GM12892 (cell line): ENCODE measurements at regions not wholly inside any gene's neighbourhood (a gene's known extent, or its start where the extent isn't known, plus 50 kb on each side); places are given as distances from the start of the nearest gene placed in this dataset.

Experiments used
- POLR2A ChIP-seq: IDR thresholded peaks from 2 replicates; pipeline ENCODE4 v1.6.1; 2011; ENCODE audit warnings: low read depth, low read length, control low read depth
- POLR2AphosphoS5 ChIP-seq: IDR thresholded peaks from 2 replicates; pipeline ENCODE4 v1.6.1; 2011; ENCODE audit warnings: low read depth, low read length, control low read depth
- TAF1 ChIP-seq: IDR thresholded peaks from 2 replicates; pipeline ENCODE4 v1.6.1; 2011; ENCODE audit warnings: low read depth, mild to moderate bottlenecking, control low read depth, low read length, borderline replicate concordance

DNA sequence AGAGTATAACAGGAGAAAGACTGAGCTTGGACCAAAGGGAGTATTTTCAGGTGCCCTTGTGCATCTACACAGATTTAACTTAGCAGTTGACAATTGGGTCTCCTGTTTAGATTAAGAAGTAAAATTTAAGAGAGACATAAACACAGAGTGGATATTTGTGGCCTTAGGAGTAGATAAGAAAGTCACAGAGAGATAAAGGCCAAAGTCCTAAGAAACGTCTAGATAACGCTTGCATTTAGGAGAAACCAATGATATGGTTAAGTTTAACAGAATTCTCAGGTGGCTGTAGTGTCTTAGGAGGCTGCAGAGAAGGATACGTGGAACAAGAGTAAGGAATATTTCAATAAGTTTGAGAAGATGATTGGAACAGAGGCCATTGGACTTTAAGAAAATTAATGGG lies 155.0 kb upstream of the DAB2 start:
- no peak for TF ChIP-seq POLR2AphosphoS5
- TF ChIP-seq POLR2A = no peak
- TF ChIP-seq TAF1 = no peak
